Ovary (tissue), 7 donors: ENCODE measurements at regions not wholly inside any gene's neighbourhood (a gene's known extent, or its start where the extent isn't known, plus 50 kb on each side); places are given as distances from the start of the nearest gene placed in this dataset.

Experiments
- DNase-seq, 5 donors: peaks; one replicate each; pipeline ENCODE4 v3.0.0-alpha.2; 2019 to 2020
- H3K27ac ChIP-seq, 2 donors: fragments of 200-600 bp; one replicate each; pipeline versions ENCODE4 v1.5.1 to v1.8.0; 2019 to 2022
- H3K27me3 ChIP-seq: fragments of 200-600 bp; one replicate; pipeline ENCODE4 v1.8.0; 2022
- H3K36me3 ChIP-seq: fragments of 200-600 bp; sonication (generic); one replicate; pipeline ENCODE4 v1.5.1; 2019
- H3K4me1 ChIP-seq: one replicate; pipeline ENCODE4 v1.8.1; 2013; ENCODE audit warnings: mild to moderate bottlenecking, moderate library complexity; ENCODE audit not compliant: insufficient read depth
- H3K4me3 ChIP-seq: fragments of 200-600 bp; sonication (generic); one replicate; pipeline ENCODE4 v1.5.1; 2017
- H3K9me3 ChIP-seq, 2 donors: fragments of 200-600 bp in 1 of 2; sonication (generic) in 1 of 2; one replicate each; pipeline versions ENCODE4 v1.5.1 to v1.8.1; 2013 to 2019; ENCODE audit warnings: mild to moderate bottlenecking in 1 of 2, moderate library complexity in 1 of 2
- CTCF ChIP-seq, 3 donors: fragments of 450-650 bp in 2 of 3; fragments of 200-600 bp in 1 of 3; IDR thresholded peaks; one replicate each; pipeline versions ENCODE4 v1.5.1 to v1.8.0; 2016 to 2022; ENCODE audit warnings: antibody characterized with exemption in 3 of 3, mild to moderate bottlenecking in 1 of 3
- EP300 ChIP-seq: sonication (generic); formaldehyde crosslinking; IDR thresholded peaks from one replicate; pipeline ENCODE4 v1.6.1; 2017; ENCODE audit warnings: antibody characterized with exemption
- POLR2A ChIP-seq: fragments of 450-650 bp; IDR thresholded peaks from one replicate; pipeline ENCODE4 v1.6.1; 2017; ENCODE audit warnings: antibody characterized with exemption, mild to moderate bottlenecking, moderate library complexity
- WGBS, 3 donors: extraction: QIAGEN DNeasy Blood & Tissue Kit in 1 of 3; methylation state at CpG; one replicate each; pipeline versions ENCODE4 v1.1.5 to v1.1.7; 2013 to 2017; 5-methylcytosine and 5-hydroxymethylcytosine counted together
- intact Hi-C, 4 donors: fragments of 100-400 bp; cut with DNase I; formaldehyde crosslinking; loops; one replicate each; pipeline versions ENCODE4 v1.11.0 to v1.15.1; 2022 to 2023
- donor health status: DM: no; HTN: no; CAD: no; lungs with moderate emphysema.
- donor health status: DM: no; HTN: no; CAD: no.
- donor health status: Bipolar disorder and iron deficiency.
- donor health status: DM: no; HTN: no; CAD: no.
- donor health status: DM: yes; HTN: yes; CAD: no.

DNA sequence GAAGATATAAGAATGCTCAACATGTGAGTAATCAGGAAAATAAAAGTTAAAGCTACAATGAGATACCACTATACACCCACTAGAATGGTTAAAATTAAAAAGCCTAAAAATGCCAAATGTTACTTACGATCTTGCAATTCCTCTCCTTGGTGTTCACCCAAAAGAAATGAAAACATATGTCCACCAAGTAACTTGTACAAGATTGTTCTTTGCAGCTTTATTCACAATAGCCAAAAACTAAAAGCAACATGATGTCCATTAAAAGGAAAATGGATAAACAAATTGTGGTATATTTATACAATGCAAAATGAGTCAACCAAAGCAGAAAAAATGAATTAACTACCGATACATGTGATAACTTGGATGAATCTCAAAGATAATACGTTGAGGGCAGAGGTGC, 301.6 kb upstream of the THBS1 start:
- no peak overlapping the region for H3K4me3 ChIP-seq
- DNase-seq: no peak
- TF ChIP-seq POLR2A (no peak), EP300 (no peak), CTCF (IDR thresholded peaks at IDR 0.05) (no peak)
- no peaks in the 10 kb centered on the region for H3K27me3 ChIP-seq
- 44 to 52% (median 50%) methylated on average over 3 of the region's 3 CpGs for WGBS, 3 donors
- no peaks in the 10 kb centered on the region for H3K9me3 ChIP-seq
- peaks cover 2% of the 10 kb centered on the region for H3K4me1 ChIP-seq
- intact Hi-C loops: no loop called here
- no peaks in the 10 kb centered on the region for H3K36me3 ChIP-seq
- H3K27ac ChIP-seq: no peak overlapping the region

GRCh38 chr15:39281094-39281493, 299.8 kb upstream of the THBS1 start:
- peaks cover 3% of the 10 kb centered on the region for H3K4me1 ChIP-seq
- no peaks in the 10 kb centered on the region for H3K36me3 ChIP-seq
- intact Hi-C loops: no loop called here
- no peak overlapping the region for H3K4me3 ChIP-seq
- no peaks in the 10 kb centered on the region for H3K9me3 ChIP-seq
- no peaks in the 10 kb centered on the region for H3K27me3 ChIP-seq
- no peak for TF ChIP-seq POLR2A
- TF ChIP-seq CTCF (IDR thresholded peaks at IDR 0.05): no peak
- TF ChIP-seq EP300: no peak
- no peak for DNase-seq
- no peak overlapping the region for H3K27ac ChIP-seq
- 10 to 33% (median 13%) methylated on average over 1 of the region's 1 CpG for WGBS, 3 donors

DNA sequence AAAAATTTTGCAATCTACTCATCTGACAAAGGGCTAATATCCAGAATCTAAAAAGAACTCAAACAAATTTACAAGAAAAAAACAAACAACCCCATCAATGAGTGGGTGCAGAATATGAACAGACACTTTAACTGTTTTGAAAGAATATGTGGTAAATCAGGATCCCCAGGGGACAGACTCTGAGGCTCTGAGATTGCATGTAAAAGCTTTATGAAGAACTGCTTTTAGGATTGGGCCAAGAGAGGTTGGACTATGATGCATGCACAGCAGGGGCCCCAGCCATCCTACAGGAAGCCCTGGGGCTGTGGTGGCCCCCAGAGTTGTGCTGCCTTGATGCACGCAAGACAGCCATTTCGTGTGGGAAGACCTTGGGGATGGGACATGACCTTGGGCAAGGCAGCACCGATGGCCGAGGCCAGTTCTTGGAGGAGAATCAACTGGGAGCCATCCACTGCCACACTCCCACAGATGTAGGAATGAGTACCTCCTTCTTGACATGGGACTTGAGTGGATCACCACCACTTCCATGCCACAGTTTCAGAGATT, 298.1 kb upstream of the THBS1 start:
- WGBS, 3 donors: 55 to 60% (median 59%) methylated on average over 4 of the region's 4 CpGs
- H3K27ac ChIP-seq: no peak overlapping the region
- H3K36me3 ChIP-seq: no peaks in the 10 kb centered on the region
- H3K9me3 ChIP-seq: no peaks in the 10 kb centered on the region
- intact Hi-C loops: no loop called here
- TF ChIP-seq POLR2A: no peak
- TF ChIP-seq CTCF (IDR thresholded peaks at IDR 0.05): no peak
- TF ChIP-seq EP300: no peak
- no peak overlapping the region for H3K4me3 ChIP-seq
- H3K27me3 ChIP-seq: no peaks in the 10 kb centered on the region
- H3K4me1 ChIP-seq: peaks cover 10% of the 10 kb centered on the region
- no peak for DNase-seq

- TF ChIP-seq EP300 (no peak), POLR2A (no peak), CTCF (IDR thresholded peaks at IDR 0.05) (no peak)
- Histone ChIP-seq H3K9me3 (no peaks in the 10 kb centered on the region), H3K27me3 (no peaks in the 10 kb centered on the region), H3K4me3 (no peak overlapping the region), H3K4me1 (peaks cover 10% of the 10 kb centered on the region), H3K27ac (no peak overlapping the region), H3K36me3 (no peaks in the 10 kb centered on the region)
- intact Hi-C loops: no loop called here
- DNase-seq: no peak
Observed at GRCh38 chr15:39283531-39283930, 297.3 kb upstream of the THBS1 start.

GRCh38 chr15:39285071-39285470, 295.8 kb upstream of the THBS1 start:
- DNase-seq: no peak
- Histone ChIP-seq H3K36me3 (no peaks in the 10 kb centered on the region), H3K4me3 (no peak overlapping the region), H3K27ac (no peak overlapping the region), H3K9me3 (no peaks in the 10 kb centered on the region), H3K4me1 (peaks cover 10% of the 10 kb centered on the region), H3K27me3 (no peaks in the 10 kb centered on the region)
- intact Hi-C loops: no loop called here
- WGBS, 3 donors: 60 to 63% (median 61%) methylated on average over 3 of the region's 3 CpGs
- no peak for TF ChIP-seq EP300
